ENCODE measurements at regions not wholly inside any gene's neighbourhood (a gene's known extent, or its start where the extent isn't known, plus 50 kb on each side); places are given as distances from the start of the nearest gene placed in this dataset.
"Not testable (repeated sequence)": the region's sequence is repeated elsewhere in the genome, so short reads cannot be mapped to it uniquely, and the experiment has no call there.

- DNase-seq (ENCODE audit: low read depth) = no peak
Observed at GRCh38 chr12:83378186-83378727, 691.6 kb downstream of the TMTC2 start.

- no peak for DNase-seq (ENCODE audit: low read depth)
Observed at GRCh38 chr12:83365317-83365716, 678.6 kb downstream of the TMTC2 start.

GRCh38 chr12:83361475-83361874 is 674.8 kb downstream of the TMTC2 start:
- no peak for DNase-seq (ENCODE audit: low read depth)

- DNase-seq (ENCODE audit: low read depth) = no peak
Observed at GRCh38 chr12:83361071-83361470, 674.4 kb downstream of the TMTC2 start.

GRCh38 chr12:83349907-83350611 is 663.4 kb downstream of the TMTC2 start:
- DNase-seq (ENCODE audit: low read depth) = no peak

- no peak for DNase-seq (ENCODE audit: low read depth)
Observed at GRCh38 chr12:83346333-83346732, 659.6 kb downstream of the TMTC2 start.

- no peak for DNase-seq (ENCODE audit: low read depth)
Observed at GRCh38 chr12:83343767-83344166, 657.1 kb downstream of the TMTC2 start.

GRCh38 chr12:83335748-83336147 is 649.0 kb downstream of the TMTC2 start:
- no peak for DNase-seq (ENCODE audit: low read depth)

GRCh38 chr12:83326666-83327065 is 640.0 kb downstream of the TMTC2 start:
- DNase-seq (ENCODE audit: low read depth) = no peak

- DNase-seq (ENCODE audit: low read depth) = no peak
Observed at GRCh38 chr12:83323866-83324265, 637.2 kb downstream of the TMTC2 start.

- DNase-seq (ENCODE audit: low read depth) = no peak
Observed at GRCh38 chr12:83322809-83323208, 636.1 kb downstream of the TMTC2 start.

- DNase-seq (ENCODE audit: low read depth) = no peak
Observed at GRCh38 chr12:83321971-83322370, 635.3 kb downstream of the TMTC2 start.

- DNase-seq (ENCODE audit: low read depth) = no peak
Observed at GRCh38 chr12:83320350-83320749, 633.6 kb downstream of the TMTC2 start.

GRCh38 chr12:83318386-83319098 is 631.8 kb downstream of the TMTC2 start:
- DNase-seq (ENCODE audit: low read depth) = no peak

- DNase-seq (ENCODE audit: low read depth) = no peak
Observed at GRCh38 chr12:83317595-83317994, 630.9 kb downstream of the TMTC2 start.

GRCh38 chr12:83313827-83314226 is 627.1 kb downstream of the TMTC2 start:
- no peak for DNase-seq (ENCODE audit: low read depth)

- no peak for DNase-seq (ENCODE audit: low read depth)
Observed at GRCh38 chr12:83313322-83313721, 626.6 kb downstream of the TMTC2 start.

- no peak for DNase-seq (ENCODE audit: low read depth)
Observed at GRCh38 chr12:83276904-83277303, 590.2 kb downstream of the TMTC2 start.

- no peak for DNase-seq (ENCODE audit: low read depth)
Observed at GRCh38 chr12:83271201-83271600, 584.5 kb downstream of the TMTC2 start.

GRCh38 chr12:83265808-83266207 is 579.1 kb downstream of the TMTC2 start:
- DNase-seq (ENCODE audit: low read depth) = no peak

- no peak for DNase-seq (ENCODE audit: low read depth)
Observed at GRCh38 chr12:83261998-83262397, 575.3 kb downstream of the TMTC2 start.

- DNase-seq (ENCODE audit: low read depth) = not testable (repeated sequence)
Observed at GRCh38 chr12:83260126-83260525, 573.4 kb downstream of the TMTC2 start.

GRCh38 chr12:83257726-83258125 is 571.0 kb downstream of the TMTC2 start:
- no peak for DNase-seq (ENCODE audit: low read depth)
